SK-N-SH (cell line): ENCODE measurements at regions not wholly inside any gene's neighbourhood (a gene's known extent, or its start where the extent isn't known, plus 50 kb on each side); places are given as distances from the start of the nearest gene placed in this dataset.
A peak's percentile ranks its signal among the peaks of the same experiment; 100 is the strongest.

Experiments used
- CTCF ChIA-PET: fragments of 300-600, 350-600 bp; formaldehyde crosslinking; extraction: SDS; loops from one replicate; lab custom pipeline; 2021; lab: Yijun Ruan, JAX
- POLR2A ChIA-PET: fragments of 350-600 bp; sonication (Branson Sonifier 250); formaldehyde crosslinking; extraction: SDS; loops from one replicate; lab custom pipeline; 2020; ENCODE audit warnings: antibody characterized with exemption, inconsistent platforms; lab: Yijun Ruan, JAX
- DNase-seq: peaks from one replicate; pipeline ENCODE4 v3.0.0; 2012
- H2AFZ ChIP-seq: fragments of 200-600 bp; sonication (generic); 2 replicates; pipeline ENCODE4 v1.8.1; 2016; ENCODE audit warnings: antibody characterized with exemption, mild to moderate bottlenecking, low read depth
- H3F3A ChIP-seq: fragments of 200-600 bp; sonication (generic); replicated peaks from 2 replicates; pipeline ENCODE3; 2016; ENCODE audit warnings: antibody characterized with exemption, mild to moderate bottlenecking; ENCODE audit not compliant: insufficient read depth
- H3K27ac ChIP-seq, 2 experiments: fragments of 200-500 bp in 1 of 2; fragments of 200-600 bp in 1 of 2; sonication (Bioruptor generic) in 1 of 2; sonication (generic), shearing (Covaris generic) in 1 of 2; 2 replicates each; pipeline versions ENCODE4 v1.5.1 to v1.6.1; 2014 to 2016; ENCODE audit warnings: low read depth in 2 of 2, inconsistent platforms in 1 of 2, low read length in 1 of 2, mild to moderate bottlenecking in 1 of 2, mixed read lengths in 1 of 2
- H3K27me3 ChIP-seq: fragments of 200-600 bp; sonication (generic), shearing (Covaris generic); 2 replicates; pipeline ENCODE4 v1.6.1; 2016; ENCODE audit warnings: mixed run types; ENCODE audit not compliant: insufficient read depth
- H3K36me3 ChIP-seq, 2 experiments: fragments of 200-500 bp in 1 of 2; fragments of 200-600 bp in 1 of 2; sonication (Bioruptor generic) in 1 of 2; sonication (generic) in 1 of 2; replicated peaks in 1 of 2; 2 replicates each; pipeline versions ENCODE3 to v1.5.1; 2014 to 2016; ENCODE audit warnings: low read length in 1 of 2, mild to moderate bottlenecking in 1 of 2; ENCODE audit not compliant: insufficient read depth in 2 of 2, control insufficient read depth in 1 of 2
- H3K4me1 ChIP-seq, 2 experiments: fragments of 200-500 bp in 1 of 2; fragments of 200-600 bp in 1 of 2; sonication (Bioruptor generic) in 1 of 2; sonication (generic), shearing (Covaris generic) in 1 of 2; 2 replicates each; pipeline versions ENCODE4 v1.5.1 to v1.6.1; 2014 to 2016; ENCODE audit warnings: low read depth in 1 of 2, low read length in 1 of 2, mixed run types in 1 of 2; ENCODE audit not compliant: insufficient read depth in 2 of 2, control insufficient read depth in 1 of 2
- H3K4me2 ChIP-seq: fragments of 200-600 bp; sonication (generic), shearing (Covaris generic); 2 replicates; pipeline ENCODE4 v1.6.1; 2017; ENCODE audit warnings: mixed run types
- H3K4me3 ChIP-seq, 2 experiments: fragments of 200-500 bp in 1 of 2; fragments of 200-600 bp in 1 of 2; sonication (Bioruptor generic) in 1 of 2; sonication (generic), shearing (Covaris generic) in 1 of 2; 2 replicates each; pipeline versions ENCODE4 v1.5.1 to v1.8.1; 2014 to 2016; ENCODE audit warnings: low read depth in 2 of 2, inconsistent platforms in 1 of 2, low read length in 1 of 2, mild to moderate bottlenecking in 1 of 2, mixed read lengths in 1 of 2, moderate library complexity in 1 of 2
- H3K79me2 ChIP-seq: fragments of 200-600 bp; sonication (generic); 2 replicates; pipeline ENCODE4 v1.8.1; 2017; ENCODE audit warnings: mild to moderate bottlenecking; ENCODE audit not compliant: insufficient read depth
- H3K9ac ChIP-seq: fragments of 200-600 bp; sonication (generic); 2 replicates; pipeline ENCODE4 v1.6.1; 2017; ENCODE audit warnings: mixed run types
- H3K9me2 ChIP-seq: fragments of 200-600 bp; sonication (generic); 2 replicates; pipeline ENCODE4 v1.6.1; 2017; ENCODE audit warnings: mixed run types
- H3K9me3 ChIP-seq: fragments of 200-600 bp; sonication (generic); 2 replicates; pipeline ENCODE4 v1.6.1; 2017; ENCODE audit warnings: mixed run types, mild to moderate bottlenecking, moderate library complexity
- H4K20me1 ChIP-seq: fragments of 200-600 bp; sonication (generic); 2 replicates; pipeline ENCODE4 v1.6.1; 2017; ENCODE audit warnings: mild to moderate bottlenecking, mixed run types; ENCODE audit not compliant: insufficient read depth
- CHD2 ChIP-seq: fragments of 150-350 bp; IDR thresholded peaks from 2 replicates; pipeline ENCODE4 v1.6.1; 2018; ENCODE audit warnings: low read length; ENCODE audit not compliant: partially characterized antibody
- ELF1 ChIP-seq: IDR thresholded peaks from 2 replicates; pipeline ENCODE4 v1.4.0; 2012
- FOXM1 ChIP-seq: IDR thresholded peaks from 2 replicates; pipeline ENCODE4 v1.4.0; 2012; ENCODE audit warnings: low read depth, mild to moderate bottlenecking
- GABPA ChIP-seq: IDR thresholded peaks from 2 replicates; pipeline ENCODE4 v1.4.0; 2012; ENCODE audit warnings: low read depth, mild to moderate bottlenecking
- MXI1 ChIP-seq: IDR thresholded peaks from 2 replicates; pipeline ENCODE4 v1.6.1; 2012; ENCODE audit warnings: mild to moderate bottlenecking, low read depth, low read length, improper control_type of control experiment
- POLR2AphosphoS5 ChIP-seq: IDR thresholded peaks from 2 replicates; pipeline ENCODE4 v1.6.1; 2012; ENCODE audit warnings: low read depth, low read length
- RCOR1 ChIP-seq: fragments of 150-350 bp; IDR thresholded peaks from 2 replicates; pipeline ENCODE4 v1.6.1; 2017; ENCODE audit warnings: antibody characterized with exemption, low read length
- RXRA ChIP-seq: IDR thresholded peaks from 2 replicates; pipeline ENCODE4 v1.4.0; 2012; ENCODE audit warnings: low read depth, mild to moderate bottlenecking, borderline replicate concordance
- SIN3A ChIP-seq: IDR thresholded peaks from 2 replicates; pipeline ENCODE4 v1.6.1; 2012; ENCODE audit warnings: low read depth, mild to moderate bottlenecking, low read length, moderate library complexity, borderline replicate concordance
- SMC3 ChIP-seq: IDR thresholded peaks from 2 replicates; pipeline ENCODE4 v1.6.1; 2012; ENCODE audit warnings: low read depth, low read length, improper control_type of control experiment
- TAF1 ChIP-seq: IDR thresholded peaks from 2 replicates; pipeline ENCODE4 v1.6.1; 2012; ENCODE audit warnings: low read depth, mild to moderate bottlenecking, low read length, moderate library complexity, borderline replicate concordance
- TCF12 ChIP-seq: IDR thresholded peaks from 2 replicates; pipeline ENCODE4 v1.4.0; 2012
- TEAD4 ChIP-seq: IDR thresholded peaks from 2 replicates; pipeline ENCODE4 v1.4.0; 2012; ENCODE audit warnings: mild to moderate bottlenecking, borderline replicate concordance; ENCODE audit not compliant: insufficient read depth
- WGBS: methylation state at CpG from one replicate; pipeline ENCODE4 v1.1.6; 2017; ENCODE audit warnings: low lambda C conversion rate; 5-methylcytosine and 5-hydroxymethylcytosine counted together
- TF ChIP-seq, protein P1 (sequence below): IDR thresholded peaks from 2 replicates; pipeline ENCODE4; 2012
- TF ChIP-seq, protein P2 (sequence below): IDR thresholded peaks from 2 replicates; pipeline ENCODE4 v1.4.0; 2012; ENCODE audit warnings: low read depth
- TF ChIP-seq, protein P3 (sequence below): fragments of 150-350 bp; IDR thresholded peaks from 2 replicates; pipeline ENCODE4 v1.6.1; 2017; ENCODE audit warnings: antibody characterized with exemption, low read length, low read depth, borderline replicate concordance
- TF ChIP-seq, protein P4 (sequence below): fragments of 200-600 bp; sonication (generic); IDR thresholded peaks from 2 replicates; pipeline ENCODE4 v1.6.1; 2017; ENCODE audit warnings: antibody characterized with exemption, mild to moderate bottlenecking, moderate library complexity
- TF ChIP-seq, protein P5 (sequence below): IDR thresholded peaks from 2 replicates; pipeline ENCODE4 v1.4.0; 2012; ENCODE audit warnings: low read depth, borderline replicate concordance

DNA sequence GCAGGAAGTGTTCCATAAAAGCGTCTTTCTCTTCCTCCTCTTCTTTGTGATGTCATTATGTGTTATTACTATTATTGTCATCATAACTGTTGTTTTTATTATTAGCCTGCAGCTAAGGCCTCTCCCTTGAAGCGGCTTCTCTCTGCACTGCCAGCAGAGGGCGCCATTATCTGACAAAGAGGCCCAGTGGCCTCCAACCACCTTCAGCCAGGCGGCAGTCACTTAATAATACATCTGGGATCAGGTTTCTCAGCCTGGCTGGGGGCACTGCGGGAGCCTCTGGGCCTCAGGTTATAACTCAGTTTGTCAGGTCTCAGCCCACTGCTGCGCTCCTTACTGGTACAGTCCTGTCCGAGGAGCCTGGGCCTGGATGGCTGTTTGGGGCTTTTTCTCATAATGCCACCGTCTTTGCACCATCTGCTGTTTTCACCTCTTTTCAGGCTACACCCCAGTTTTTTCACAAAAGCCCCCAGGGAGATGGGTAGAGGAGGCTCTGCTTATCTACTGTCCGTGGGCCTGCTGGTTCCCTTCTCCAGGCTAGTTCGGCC lies 281.9 kb downstream of the NSG2 start (continued):
- TF ChIP-seq TEAD4 (no peak), RCOR1 (peak; percentile 24; the same call in 1 of the 2 replicates)

DNA sequence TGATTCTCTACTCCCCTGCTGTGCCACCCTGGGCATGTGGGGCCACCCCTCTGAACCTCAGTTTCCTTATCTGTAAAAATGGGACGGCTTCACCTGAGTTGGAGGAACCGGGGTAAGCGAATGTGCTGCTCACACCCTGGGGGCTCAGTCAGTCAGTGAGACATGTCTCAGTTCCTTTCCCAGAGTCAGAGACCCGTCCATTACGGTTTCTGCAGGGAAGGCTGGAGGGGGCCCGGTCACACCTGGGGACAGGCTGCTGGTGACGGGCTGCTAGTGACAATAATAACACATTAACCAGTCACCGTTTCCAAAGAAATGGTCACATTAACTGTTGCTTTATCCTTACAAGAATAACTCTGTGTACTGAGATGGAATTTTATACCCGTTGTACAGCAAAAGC lies 282.4 kb downstream of the NSG2 start:
- peak overlapping the region in 1 of 2 experiments; percentile 95; a peak in 2 of 4 replicates for H3K27ac ChIP-seq
- TF ChIP-seq MXI1 = no peak
- TF ChIP-seq ELF1 = no peak
- TF ChIP-seq SMC3 = no peak
- TF ChIP-seq, protein P1, sequence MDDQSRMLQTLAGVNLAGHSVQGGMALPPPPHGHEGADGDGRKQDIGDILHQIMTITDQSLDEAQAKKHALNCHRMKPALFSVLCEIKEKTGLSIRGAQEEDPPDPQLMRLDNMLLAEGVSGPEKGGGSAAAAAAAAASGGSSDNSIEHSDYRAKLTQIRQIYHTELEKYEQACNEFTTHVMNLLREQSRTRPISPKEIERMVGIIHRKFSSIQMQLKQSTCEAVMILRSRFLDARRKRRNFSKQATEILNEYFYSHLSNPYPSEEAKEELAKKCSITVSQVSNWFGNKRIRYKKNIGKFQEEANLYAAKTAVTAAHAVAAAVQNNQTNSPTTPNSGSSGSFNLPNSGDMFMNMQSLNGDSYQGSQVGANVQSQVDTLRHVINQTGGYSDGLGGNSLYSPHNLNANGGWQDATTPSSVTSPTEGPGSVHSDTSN = no peak
- no peak for TF ChIP-seq TCF12
- TF ChIP-seq FOXM1 = no peak
- TF ChIP-seq POLR2AphosphoS5 = no peak
- TF ChIP-seq TAF1 = no peak
- no peaks in the 10 kb centered on the region for H3K36me3 ChIP-seq
- peaks cover 17 to 52% of the 10 kb centered on the region in 2 experiments for H3K4me1 ChIP-seq
- no peak overlapping the region for H3K9ac ChIP-seq
- no peaks in the 10 kb centered on the region for H3K79me2 ChIP-seq
- H4K20me1 ChIP-seq = no peaks in the 10 kb centered on the region
- H2AFZ ChIP-seq = no peak overlapping the region
- ChIA-PET CTCF (interaction anchor here (0.8 to 9.2 kb wide), 23 partner anchors 10 to 600 kb away, joined by 3 to 141 read pairs (median 6); partner anchors contain the start of gene NSG2), POLR2A (interaction anchor here (1.8 kb wide), 1 partner anchor 282 kb away, joined by 5 read pairs; the partner anchor contains the start of gene NSG2)
- peaks cover 10% of the 10 kb centered on the region for H3F3A ChIP-seq
- no peak overlapping the region for H3K4me2 ChIP-seq
- H3K9me2 ChIP-seq = no peaks in the 10 kb centered on the region
- H3K4me3 ChIP-seq = no peak overlapping the region
- H3K27me3 ChIP-seq = no peaks in the 10 kb centered on the region
- DNase-seq = no peak
- no peaks in the 10 kb centered on the region for H3K9me3 ChIP-seq
- WGBS = 100% methylated on average over 7 of the region's 9 CpGs

DNA sequence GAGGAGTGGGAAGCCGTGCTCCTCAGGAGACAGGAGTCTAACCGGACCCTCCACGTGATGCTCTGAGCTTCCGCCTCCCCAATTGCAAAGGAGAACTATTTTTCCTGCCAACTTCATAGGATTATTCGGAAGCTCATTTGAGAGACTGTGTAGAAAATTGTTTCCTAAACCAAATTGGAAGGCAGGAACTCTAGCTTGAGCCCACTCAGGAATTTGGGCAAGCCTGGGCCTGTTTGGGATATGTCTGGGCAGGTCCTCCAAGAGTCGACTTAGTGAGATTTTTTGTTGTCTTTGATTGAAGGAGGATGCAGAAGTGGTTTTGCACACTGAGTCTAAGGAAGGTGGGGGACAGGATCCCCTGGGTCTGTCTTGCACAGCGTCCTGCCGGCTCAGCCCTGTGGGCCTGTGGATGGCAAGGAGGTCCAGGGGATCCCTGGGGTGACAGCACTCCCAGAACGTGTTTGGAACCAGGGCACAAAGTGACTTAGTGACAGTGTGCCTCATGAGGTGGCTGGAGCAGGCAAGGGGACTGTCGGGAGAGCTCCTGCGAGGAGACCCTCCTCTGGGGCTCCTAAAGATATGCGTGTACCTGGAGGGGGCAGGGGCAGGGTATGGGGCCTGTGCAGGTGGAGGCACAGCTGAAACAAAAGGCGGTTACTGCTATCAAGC lies 283.3 kb downstream of the NSG2 start:
- no peak overlapping the region for H3K4me3 ChIP-seq
- no peaks in the 10 kb centered on the region for H3K79me2 ChIP-seq
- H3K27me3 ChIP-seq = no peaks in the 10 kb centered on the region
- no peaks in the 10 kb centered on the region for H4K20me1 ChIP-seq
- ChIA-PET CTCF (interaction anchor here (0.7 to 9.2 kb wide), 12 partner anchors 9 to 465 kb away, joined by 3 to 141 read pairs (median 8); no protein-coding TSS in a partner anchor), POLR2A (interaction anchor here (1.8 kb wide), 1 partner anchor 283 kb away, joined by 5 read pairs; the partner anchor contains the start of gene NSG2)
- no peaks in the 10 kb centered on the region for H3K36me3 ChIP-seq
- peak overlapping the region; percentile 49 to 95; a peak in 3 of 4 replicates for H3K27ac ChIP-seq
- DNase-seq = no peak
- H3K9ac ChIP-seq = no peak overlapping the region
- H2AFZ ChIP-seq = no peak overlapping the region
- H3K4me1 ChIP-seq = peaks cover 17 to 53% of the 10 kb centered on the region in 2 experiments
- peaks cover 10% of the 10 kb centered on the region for H3F3A ChIP-seq
- no peaks in the 10 kb centered on the region for H3K9me3 ChIP-seq
- 0 out of 2 replicates have a peak overlapping the region, but pooled peaks have one; percentile 21 for H3K4me2 ChIP-seq
- 81% methylated on average over 9 of the region's 13 CpGs for WGBS
- H3K9me2 ChIP-seq = no peaks in the 10 kb centered on the region
- TF ChIP-seq, protein P2, sequence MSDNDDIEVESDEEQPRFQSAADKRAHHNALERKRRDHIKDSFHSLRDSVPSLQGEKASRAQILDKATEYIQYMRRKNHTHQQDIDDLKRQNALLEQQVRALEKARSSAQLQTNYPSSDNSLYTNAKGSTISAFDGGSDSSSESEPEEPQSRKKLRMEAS = no peak
- no peak for TF ChIP-seq CHD2
- no peak for TF ChIP-seq TEAD4
- no peak for TF ChIP-seq SIN3A
- TF ChIP-seq, protein P3, sequence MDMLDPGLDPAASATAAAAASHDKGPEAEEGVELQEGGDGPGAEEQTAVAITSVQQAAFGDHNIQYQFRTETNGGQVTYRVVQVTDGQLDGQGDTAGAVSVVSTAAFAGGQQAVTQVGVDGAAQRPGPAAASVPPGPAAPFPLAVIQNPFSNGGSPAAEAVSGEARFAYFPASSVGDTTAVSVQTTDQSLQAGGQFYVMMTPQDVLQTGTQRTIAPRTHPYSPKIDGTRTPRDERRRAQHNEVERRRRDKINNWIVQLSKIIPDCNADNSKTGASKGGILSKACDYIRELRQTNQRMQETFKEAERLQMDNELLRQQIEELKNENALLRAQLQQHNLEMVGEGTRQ = no peak
- TF ChIP-seq, protein P4, sequence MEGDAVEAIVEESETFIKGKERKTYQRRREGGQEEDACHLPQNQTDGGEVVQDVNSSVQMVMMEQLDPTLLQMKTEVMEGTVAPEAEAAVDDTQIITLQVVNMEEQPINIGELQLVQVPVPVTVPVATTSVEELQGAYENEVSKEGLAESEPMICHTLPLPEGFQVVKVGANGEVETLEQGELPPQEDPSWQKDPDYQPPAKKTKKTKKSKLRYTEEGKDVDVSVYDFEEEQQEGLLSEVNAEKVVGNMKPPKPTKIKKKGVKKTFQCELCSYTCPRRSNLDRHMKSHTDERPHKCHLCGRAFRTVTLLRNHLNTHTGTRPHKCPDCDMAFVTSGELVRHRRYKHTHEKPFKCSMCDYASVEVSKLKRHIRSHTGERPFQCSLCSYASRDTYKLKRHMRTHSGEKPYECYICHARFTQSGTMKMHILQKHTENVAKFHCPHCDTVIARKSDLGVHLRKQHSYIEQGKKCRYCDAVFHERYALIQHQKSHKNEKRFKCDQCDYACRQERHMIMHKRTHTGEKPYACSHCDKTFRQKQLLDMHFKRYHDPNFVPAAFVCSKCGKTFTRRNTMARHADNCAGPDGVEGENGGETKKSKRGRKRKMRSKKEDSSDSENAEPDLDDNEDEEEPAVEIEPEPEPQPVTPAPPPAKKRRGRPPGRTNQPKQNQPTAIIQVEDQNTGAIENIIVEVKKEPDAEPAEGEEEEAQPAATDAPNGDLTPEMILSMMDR = no peak
- no peak for TF ChIP-seq RXRA
- no peak for TF ChIP-seq GABPA
- TF ChIP-seq ELF1 = no peak
- TF ChIP-seq, protein P5, sequence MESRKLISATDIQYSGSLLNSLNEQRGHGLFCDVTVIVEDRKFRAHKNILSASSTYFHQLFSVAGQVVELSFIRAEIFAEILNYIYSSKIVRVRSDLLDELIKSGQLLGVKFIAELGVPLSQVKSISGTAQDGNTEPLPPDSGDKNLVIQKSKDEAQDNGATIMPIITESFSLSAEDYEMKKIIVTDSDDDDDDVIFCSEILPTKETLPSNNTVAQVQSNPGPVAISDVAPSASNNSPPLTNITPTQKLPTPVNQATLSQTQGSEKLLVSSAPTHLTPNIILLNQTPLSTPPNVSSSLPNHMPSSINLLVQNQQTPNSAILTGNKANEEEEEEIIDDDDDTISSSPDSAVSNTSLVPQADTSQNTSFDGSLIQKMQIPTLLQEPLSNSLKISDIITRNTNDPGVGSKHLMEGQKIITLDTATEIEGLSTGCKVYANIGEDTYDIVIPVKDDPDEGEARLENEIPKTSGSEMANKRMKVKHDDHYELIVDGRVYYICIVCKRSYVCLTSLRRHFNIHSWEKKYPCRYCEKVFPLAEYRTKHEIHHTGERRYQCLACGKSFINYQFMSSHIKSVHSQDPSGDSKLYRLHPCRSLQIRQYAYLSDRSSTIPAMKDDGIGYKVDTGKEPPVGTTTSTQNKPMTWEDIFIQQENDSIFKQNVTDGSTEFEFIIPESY = no peak
